Loucy (cell line): ENCODE measurements at regions not wholly inside any gene's neighbourhood (a gene's known extent, or its start where the extent isn't known, plus 50 kb on each side); places are given as distances from the start of the nearest gene placed in this dataset.

Experiments used
- H2AFZ ChIP-seq: fragments of 200-600 bp; sonication (generic); 2 replicates; pipeline ENCODE4 v1.6.0; 2016; ENCODE audit warnings: antibody characterized with exemption, mild to moderate bottlenecking, low read length, moderate library complexity
- H3F3A ChIP-seq: fragments of 200-600 bp; 2 replicates; pipeline ENCODE4 v1.6.0; 2016; ENCODE audit warnings: antibody characterized with exemption, low read depth, mild to moderate bottlenecking
- H3K27me3 ChIP-seq: fragments of 200-600 bp; sonication (generic); 2 replicates; pipeline ENCODE4 v1.6.1; 2014; ENCODE audit warnings: low read length, mild to moderate bottlenecking; ENCODE audit not compliant: insufficient read depth, poor library complexity, severe bottlenecking
- H3K36me3 ChIP-seq: fragments of 200-600 bp; sonication (generic); 2 replicates; pipeline ENCODE4 v1.6.1; 2016; ENCODE audit warnings: low read length; ENCODE audit not compliant: insufficient read depth
- H3K4me1 ChIP-seq: fragments of 200-600 bp; sonication (generic); 2 replicates; pipeline ENCODE4 v1.5.1; 2014; ENCODE audit warnings: low read length, mild to moderate bottlenecking; ENCODE audit not compliant: insufficient read depth, poor library complexity, severe bottlenecking
- H3K4me2 ChIP-seq: fragments of 200-600 bp; sonication (generic); 2 replicates; pipeline ENCODE4 v1.6.0; 2014; ENCODE audit warnings: antibody characterized with exemption, low read length, low read depth, mild to moderate bottlenecking; ENCODE audit not compliant: poor library complexity, severe bottlenecking
- H3K4me3 ChIP-seq: fragments of 200-600 bp; sonication (generic); 2 replicates; pipeline ENCODE4 v1.5.1; 2014; ENCODE audit warnings: low read length, mild to moderate bottlenecking, mixed read lengths; ENCODE audit not compliant: poor library complexity, severe bottlenecking
- H3K79me2 ChIP-seq: fragments of 200-600 bp; sonication (generic); 2 replicates; pipeline ENCODE4 v1.6.1; 2014; ENCODE audit warnings: low read length; ENCODE audit not compliant: insufficient read depth
- H3K9ac ChIP-seq: fragments of 200-600 bp; sonication (generic); 2 replicates; pipeline ENCODE4 v1.6.0; 2014; ENCODE audit warnings: mild to moderate bottlenecking, low read depth, low read length, moderate library complexity; ENCODE audit not compliant: poor library complexity, severe bottlenecking
- H3K9me2 ChIP-seq: fragments of 200-600 bp; sonication (generic); replicated peaks from 2 replicates; pipeline ENCODE4 v1.6.1; 2016; ENCODE audit warnings: low read depth, low read length, mixed read lengths
- H3K9me3 ChIP-seq: fragments of 200-600 bp; sonication (generic); 2 replicates; pipeline ENCODE4 v1.6.1; 2014; ENCODE audit warnings: mild to moderate bottlenecking, antibody characterized with exemption, low read length, low read depth; ENCODE audit not compliant: insufficient read depth
- H4K20me1 ChIP-seq: fragments of 200-600 bp; sonication (generic); 2 replicates; pipeline ENCODE4 v1.6.0; 2014; ENCODE audit warnings: antibody characterized with exemption, low read length, mild to moderate bottlenecking; ENCODE audit not compliant: insufficient read depth, poor library complexity, severe bottlenecking
- EZH2phosphoT487 ChIP-seq: fragments of 200-600 bp; IDR thresholded peaks from 2 replicates; pipeline ENCODE4 v1.6.1; 2018; ENCODE audit warnings: antibody characterized with exemption, mild to moderate bottlenecking, moderate library complexity, borderline replicate concordance
- TF ChIP-seq, protein P1 (sequence below): fragments of 200-600 bp; sonication (generic); conservative IDR thresholded peaks from 2 replicates; pipeline ENCODE4 v1.5.1; 2014; ENCODE audit warnings: mild to moderate bottlenecking, antibody characterized with exemption, low read length

DNA sequence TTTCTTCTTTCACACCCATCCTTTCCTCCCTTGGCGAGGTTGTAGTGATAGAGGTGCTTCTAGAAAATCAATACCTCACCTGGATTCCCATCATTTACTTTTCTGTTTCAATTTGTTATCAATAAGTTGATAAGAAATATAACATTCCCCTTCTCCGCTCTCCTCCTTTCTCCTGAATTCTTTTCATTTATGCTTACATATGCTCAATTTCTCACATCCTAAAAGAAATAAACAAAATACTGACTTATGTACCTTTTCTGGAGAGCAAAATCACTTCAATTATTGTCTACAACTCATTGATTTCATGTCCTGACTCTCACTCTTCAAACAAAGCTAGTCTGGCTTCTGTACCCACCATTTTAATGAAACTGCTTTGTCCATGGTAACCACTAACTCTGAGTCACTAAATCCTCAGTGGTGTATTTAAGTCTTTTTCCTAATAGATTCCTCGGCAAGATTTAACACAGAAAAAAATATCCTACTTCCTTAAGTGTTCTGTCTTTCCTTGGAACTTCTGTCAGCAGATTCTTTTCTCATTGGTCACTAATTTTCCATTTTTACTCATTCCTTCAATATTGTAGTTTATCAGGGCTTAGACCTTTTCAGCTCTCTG lies 289.6 kb downstream of the RFPL4B start:
- no peak overlapping the region for H3K4me2 ChIP-seq
- H3K27me3 ChIP-seq, result no peaks in the 10 kb centered on the region
- H3K9me3 ChIP-seq, result no peaks in the 10 kb centered on the region
- no peaks in the 10 kb centered on the region for H4K20me1 ChIP-seq
- no peaks in the 10 kb centered on the region for H3F3A ChIP-seq
- TF ChIP-seq, protein P1, sequence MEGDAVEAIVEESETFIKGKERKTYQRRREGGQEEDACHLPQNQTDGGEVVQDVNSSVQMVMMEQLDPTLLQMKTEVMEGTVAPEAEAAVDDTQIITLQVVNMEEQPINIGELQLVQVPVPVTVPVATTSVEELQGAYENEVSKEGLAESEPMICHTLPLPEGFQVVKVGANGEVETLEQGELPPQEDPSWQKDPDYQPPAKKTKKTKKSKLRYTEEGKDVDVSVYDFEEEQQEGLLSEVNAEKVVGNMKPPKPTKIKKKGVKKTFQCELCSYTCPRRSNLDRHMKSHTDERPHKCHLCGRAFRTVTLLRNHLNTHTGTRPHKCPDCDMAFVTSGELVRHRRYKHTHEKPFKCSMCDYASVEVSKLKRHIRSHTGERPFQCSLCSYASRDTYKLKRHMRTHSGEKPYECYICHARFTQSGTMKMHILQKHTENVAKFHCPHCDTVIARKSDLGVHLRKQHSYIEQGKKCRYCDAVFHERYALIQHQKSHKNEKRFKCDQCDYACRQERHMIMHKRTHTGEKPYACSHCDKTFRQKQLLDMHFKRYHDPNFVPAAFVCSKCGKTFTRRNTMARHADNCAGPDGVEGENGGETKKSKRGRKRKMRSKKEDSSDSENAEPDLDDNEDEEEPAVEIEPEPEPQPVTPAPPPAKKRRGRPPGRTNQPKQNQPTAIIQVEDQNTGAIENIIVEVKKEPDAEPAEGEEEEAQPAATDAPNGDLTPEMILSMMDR, result no peak
- no peak for TF ChIP-seq EZH2phosphoT487
- no peaks in the 10 kb centered on the region for H3K36me3 ChIP-seq
- no peaks in the 10 kb centered on the region for H3K9me2 ChIP-seq
- H3K9ac ChIP-seq, result no peak overlapping the region
- no peaks in the 10 kb centered on the region for H3K79me2 ChIP-seq
- no peak overlapping the region for H2AFZ ChIP-seq
- no peak overlapping the region for H3K4me3 ChIP-seq
- H3K4me1 ChIP-seq, result no peaks in the 10 kb centered on the region

DNA sequence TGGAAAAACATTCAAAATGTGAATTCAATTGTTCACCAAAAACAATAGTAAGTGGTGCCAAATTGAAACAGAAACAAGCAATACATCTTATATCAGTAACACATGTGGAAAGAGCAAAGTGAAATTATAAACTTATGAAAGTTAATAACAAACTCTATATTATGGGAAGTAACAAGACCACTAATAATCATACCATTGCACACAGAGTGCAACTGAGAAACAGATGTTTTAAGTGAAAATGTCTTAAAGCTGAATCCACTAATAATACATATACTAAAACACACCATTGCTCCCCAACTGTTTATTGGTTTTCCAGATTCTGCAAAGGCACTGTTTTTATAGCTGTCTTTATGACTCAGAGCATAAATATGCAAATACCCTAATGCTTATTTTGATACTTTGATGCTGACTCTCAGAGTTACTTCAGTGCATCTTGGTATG lies 292.3 kb downstream of the RFPL4B start:
- Histone ChIP-seq H3K4me1 (no peaks in the 10 kb centered on the region), H3K9me3 (no peaks in the 10 kb centered on the region), H4K20me1 (no peaks in the 10 kb centered on the region), H3K4me3 (no peak overlapping the region), H2AFZ (no peak overlapping the region), H3K9me2 (no peaks in the 10 kb centered on the region), H3K27me3 (no peaks in the 10 kb centered on the region), H3F3A (no peaks in the 10 kb centered on the region), H3K4me2 (no peak overlapping the region), H3K36me3 (no peaks in the 10 kb centered on the region), H3K79me2 (no peaks in the 10 kb centered on the region), H3K9ac (no peak overlapping the region)
- TF ChIP-seq EZH2phosphoT487, result no peak
- TF ChIP-seq, protein P1, result no peak

DNA sequence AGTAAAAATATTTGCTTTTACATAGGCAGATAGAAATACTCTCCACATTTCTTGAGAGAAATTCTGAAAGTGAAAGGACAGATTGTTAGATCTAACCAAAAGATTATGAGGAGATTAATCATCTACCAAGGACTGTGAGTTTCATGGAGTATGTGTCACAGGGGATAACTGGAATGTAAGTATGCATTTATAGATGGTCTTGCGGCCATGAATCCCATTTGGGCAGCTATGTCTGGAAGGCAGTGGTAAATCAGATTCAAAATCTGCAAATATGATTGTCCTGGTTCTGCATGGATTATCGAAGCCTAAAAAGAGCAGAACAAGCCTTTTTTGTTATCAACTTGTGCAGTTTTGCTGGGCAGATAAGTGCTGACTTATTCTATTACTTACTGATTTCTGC lies 293.8 kb downstream of the RFPL4B start:
- Histone ChIP-seq H3K4me2 (no peak overlapping the region), H3K27me3 (no peaks in the 10 kb centered on the region), H3K36me3 (no peaks in the 10 kb centered on the region), H3F3A (no peaks in the 10 kb centered on the region), H3K9me2 (no peaks in the 10 kb centered on the region), H3K4me1 (no peaks in the 10 kb centered on the region), H3K9ac (no peak overlapping the region), H3K4me3 (no peak overlapping the region), H4K20me1 (no peaks in the 10 kb centered on the region), H3K9me3 (no peaks in the 10 kb centered on the region), H3K79me2 (no peaks in the 10 kb centered on the region), H2AFZ (no peak overlapping the region)
- TF ChIP-seq EZH2phosphoT487, result no peak
- TF ChIP-seq, protein P1, result no peak
